Neural progenitor cell (in vitro differentiated cells): ENCODE measurements at regions not wholly inside any gene's neighbourhood (a gene's known extent, or its start where the extent isn't known, plus 50 kb on each side); places are given as distances from the start of the nearest gene placed in this dataset.
"Not testable (repeated sequence)": the region's sequence is repeated elsewhere in the genome, so short reads cannot be mapped to it uniquely, and the experiment has no call there.

Experiments used
- CTCF ChIP-seq: fragments of 200-600 bp; sonication (generic); IDR thresholded peaks from 2 replicates; pipeline ENCODE4 v1.5.1; 2017; ENCODE audit warnings: antibody characterized with exemption, mild to moderate bottlenecking
- EZH2phosphoT487 ChIP-seq: fragments of 200-600 bp; sonication (generic); IDR thresholded peaks from 2 replicates; pipeline ENCODE4 v1.6.1; 2017; ENCODE audit warnings: antibody characterized with exemption

- not testable (repeated sequence) for TF ChIP-seq CTCF, EZH2phosphoT487
Observed at GRCh38 chr3:193923958-193924357, 212.0 kb upstream of the HES1 start.
